NAMALWA (cell line): ENCODE measurements at regions not wholly inside any gene's neighbourhood (a gene's known extent, or its start where the extent isn't known, plus 50 kb on each side); places are given as distances from the start of the nearest gene placed in this dataset.
A peak's percentile ranks its signal among the peaks of the same experiment; 100 is the strongest.

Experiments used
- DNase-seq: peaks from one replicate; pipeline ENCODE4 v3.0.0-alpha.2; 2015; ENCODE audit warnings: low spot score

GRCh38 chr3:118436697-118437262 lies 597.9 kb downstream of the IGSF11 start:
- DNase-seq, result no peak

GRCh38 chr3:118445036-118445435 lies 589.6 kb downstream of the IGSF11 start:
- DNase-seq, result no peak

- DNase-seq, result no peak
These were observed 587.3 kb downstream of the IGSF11 start for GRCh38 chr3:118447339-118447738.

- no peak for DNase-seq
These were observed 567.8 kb downstream of the IGSF11 start for GRCh38 chr3:118466795-118467330.

GRCh38 chr3:118468801-118469200 lies 565.8 kb downstream of the IGSF11 start:
- no peak for DNase-seq

GRCh38 chr3:118472586-118472985 lies 562.1 kb downstream of the IGSF11 start:
- no peak for DNase-seq

GRCh38 chr3:118473343-118473742 lies 561.3 kb downstream of the IGSF11 start:
- DNase-seq, result no peak

GRCh38 chr3:118476885-118477618 lies 557.6 kb downstream of the IGSF11 start:
- no peak for DNase-seq

GRCh38 chr3:118477768-118478167 lies 556.9 kb downstream of the IGSF11 start:
- DNase-seq, result no peak

GRCh38 chr3:118478706-118479276 lies 555.9 kb downstream of the IGSF11 start:
- DNase-seq, result no peak

GRCh38 chr3:118479376-118479775 lies 555.3 kb downstream of the IGSF11 start:
- no peak for DNase-seq

GRCh38 chr3:118480101-118480860 lies 554.4 kb downstream of the IGSF11 start:
- DNase-seq, result no peak

- DNase-seq, result no peak
These were observed 549.0 kb downstream of the IGSF11 start for GRCh38 chr3:118485693-118486092.

- no peak for DNase-seq
These were observed 546.9 kb downstream of the IGSF11 start for GRCh38 chr3:118487734-118488133.

GRCh38 chr3:118488732-118489131 lies 545.9 kb downstream of the IGSF11 start:
- DNase-seq, result no peak

- no peak for DNase-seq
These were observed 539.4 kb downstream of the IGSF11 start for GRCh38 chr3:118495206-118495605.

GRCh38 chr3:118497274-118497673 lies 537.4 kb downstream of the IGSF11 start:
- DNase-seq, result no peak

- DNase-seq, result peak; percentile 9
These were observed 533.5 kb downstream of the IGSF11 start for GRCh38 chr3:118501152-118501551.

GRCh38 chr3:118504906-118505305 lies 529.7 kb downstream of the IGSF11 start:
- DNase-seq, result no peak

GRCh38 chr3:118505784-118506183 lies 528.9 kb downstream of the IGSF11 start:
- DNase-seq, result no peak

GRCh38 chr3:118511402-118511801 lies 523.2 kb downstream of the IGSF11 start:
- no peak for DNase-seq

- no peak for DNase-seq
These were observed 522.3 kb downstream of the IGSF11 start for GRCh38 chr3:118512301-118512700.

- no peak for DNase-seq
These were observed 509.6 kb downstream of the IGSF11 start for GRCh38 chr3:118525077-118525476.
